SU-DHL-6 (cell line): ENCODE measurements at regions not wholly inside any gene's neighbourhood (a gene's known extent, or its start where the extent isn't known, plus 50 kb on each side); places are given as distances from the start of the nearest gene placed in this dataset.

Experiments used
- CTCF ChIP-seq: fragments of 200-600 bp; sonication (generic); IDR thresholded peaks from one replicate; pipeline ENCODE4 v1.5.1; 2017; ENCODE audit warnings: antibody characterized with exemption, mild to moderate bottlenecking, low read length, moderate library complexity; ENCODE audit not compliant: insufficient read depth, poor library complexity, severe bottlenecking
- EZH2phosphoT487 ChIP-seq: fragments of 200-600 bp; sonication (generic), shearing (Covaris generic); conservative IDR thresholded peaks from 2 replicates; pipeline ENCODE4 v1.6.1; 2018; ENCODE audit warnings: mild to moderate bottlenecking, antibody characterized with exemption, low read length, moderate library complexity, mixed read lengths

DNA sequence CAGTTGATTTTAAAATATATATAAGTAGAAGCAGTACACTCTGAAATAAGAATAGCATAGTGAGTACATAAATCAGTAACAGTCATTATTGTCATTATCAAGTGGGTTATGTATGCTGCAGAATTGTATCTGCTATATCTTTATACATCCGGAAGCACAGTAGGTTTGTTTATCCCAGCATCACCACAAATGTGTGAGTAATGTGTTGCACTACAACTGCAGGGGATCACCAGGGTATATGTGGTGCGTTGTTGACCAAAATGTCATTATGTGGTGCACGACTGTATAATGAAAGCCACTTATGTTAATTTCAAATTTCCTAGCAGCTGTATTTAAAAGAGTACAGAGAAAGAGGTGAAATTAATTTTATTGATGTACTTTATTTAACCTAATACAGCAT lies 87.7 kb upstream of the GADD45A start:
- TF ChIP-seq CTCF (no peak), EZH2phosphoT487 (no peak)
